ENCODE measurements at regions not wholly inside any gene's neighbourhood (a gene's known extent, or its start where the extent isn't known, plus 50 kb on each side); places are given as distances from the start of the nearest gene placed in this dataset.

DNA sequence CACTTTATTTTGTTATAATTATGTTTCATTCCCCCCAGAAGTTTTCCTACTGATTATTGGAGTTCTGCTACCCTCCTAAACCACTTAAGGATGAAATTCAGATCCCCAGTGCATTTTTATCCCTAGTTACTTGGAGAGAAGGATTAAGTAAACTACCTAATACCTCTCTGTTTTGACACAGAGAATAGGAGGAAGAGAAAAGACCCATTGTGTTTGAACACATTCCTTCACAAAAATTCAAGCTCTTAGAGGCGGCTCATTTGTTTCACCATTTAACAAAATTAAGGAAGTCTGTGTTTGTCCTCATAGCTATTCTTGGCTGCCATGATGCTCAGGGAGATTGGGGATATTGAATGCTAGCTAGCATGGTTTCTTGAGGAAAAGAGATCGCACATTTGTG is 492.6 kb downstream of the EBF1 start (continued):
- TF ChIP-seq, protein P1, sequence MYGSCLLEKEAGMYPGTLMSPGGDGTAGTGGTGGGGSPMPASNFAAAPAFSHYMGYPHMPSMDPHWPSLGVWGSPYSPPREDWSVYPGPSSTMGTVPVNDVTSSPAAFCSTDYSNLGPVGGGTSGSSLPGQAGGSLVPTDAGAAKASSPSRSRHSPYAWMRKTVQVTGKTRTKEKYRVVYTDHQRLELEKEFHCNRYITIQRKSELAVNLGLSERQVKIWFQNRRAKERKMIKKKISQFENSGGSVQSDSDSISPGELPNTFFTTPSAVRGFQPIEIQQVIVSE (CRISPR knock-in tag; IDR thresholded peaks at IDR 0.05; ENCODE audit: borderline replicate concordance): no peak
- no peak for TF ChIP-seq GABPB1 (CRISPR knock-in tag; IDR thresholded peaks at IDR 0.05)

DNA sequence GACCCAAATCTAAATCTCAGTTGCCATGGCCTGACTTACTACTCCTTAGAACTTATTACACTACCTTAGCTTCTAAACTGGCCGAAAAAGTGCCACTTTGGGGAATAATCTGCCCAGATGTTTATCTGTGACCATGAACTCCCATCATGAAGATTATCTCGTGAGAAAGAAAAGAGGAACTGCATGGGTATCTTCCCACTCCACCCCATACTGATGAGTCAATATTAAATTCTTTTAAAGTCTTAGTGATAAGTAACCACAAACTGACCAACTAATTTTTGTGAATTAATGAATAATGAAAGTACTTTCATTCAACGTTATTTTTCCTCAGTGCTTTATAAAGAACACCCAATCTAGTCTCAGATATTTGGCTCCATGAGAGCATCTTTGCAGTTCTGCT is 493.5 kb downstream of the EBF1 start:
- Mint-ChIP-seq H3K36me3 (no peaks in the 10 kb centered on the region), H3K27ac (no peak overlapping the region), H3K4me1 (0 out of 2 replicates have a peak, but pooled peaks cover 4% of the 10 kb centered on the region), H3K27me3 (ENCODE audit: low read depth) (no peaks in the 10 kb centered on the region), H3K4me3 (no peak overlapping the region), H3K9me3 (peaks cover 11% of the 10 kb centered on the region)
- DNase-seq (ENCODE audit: low spot score) (no peak), ATAC-seq (no peak)
- ChIA-PET CTCF (no interaction called here), POLR2A (no interaction called here)
- TF ChIP-seq, protein P2, sequence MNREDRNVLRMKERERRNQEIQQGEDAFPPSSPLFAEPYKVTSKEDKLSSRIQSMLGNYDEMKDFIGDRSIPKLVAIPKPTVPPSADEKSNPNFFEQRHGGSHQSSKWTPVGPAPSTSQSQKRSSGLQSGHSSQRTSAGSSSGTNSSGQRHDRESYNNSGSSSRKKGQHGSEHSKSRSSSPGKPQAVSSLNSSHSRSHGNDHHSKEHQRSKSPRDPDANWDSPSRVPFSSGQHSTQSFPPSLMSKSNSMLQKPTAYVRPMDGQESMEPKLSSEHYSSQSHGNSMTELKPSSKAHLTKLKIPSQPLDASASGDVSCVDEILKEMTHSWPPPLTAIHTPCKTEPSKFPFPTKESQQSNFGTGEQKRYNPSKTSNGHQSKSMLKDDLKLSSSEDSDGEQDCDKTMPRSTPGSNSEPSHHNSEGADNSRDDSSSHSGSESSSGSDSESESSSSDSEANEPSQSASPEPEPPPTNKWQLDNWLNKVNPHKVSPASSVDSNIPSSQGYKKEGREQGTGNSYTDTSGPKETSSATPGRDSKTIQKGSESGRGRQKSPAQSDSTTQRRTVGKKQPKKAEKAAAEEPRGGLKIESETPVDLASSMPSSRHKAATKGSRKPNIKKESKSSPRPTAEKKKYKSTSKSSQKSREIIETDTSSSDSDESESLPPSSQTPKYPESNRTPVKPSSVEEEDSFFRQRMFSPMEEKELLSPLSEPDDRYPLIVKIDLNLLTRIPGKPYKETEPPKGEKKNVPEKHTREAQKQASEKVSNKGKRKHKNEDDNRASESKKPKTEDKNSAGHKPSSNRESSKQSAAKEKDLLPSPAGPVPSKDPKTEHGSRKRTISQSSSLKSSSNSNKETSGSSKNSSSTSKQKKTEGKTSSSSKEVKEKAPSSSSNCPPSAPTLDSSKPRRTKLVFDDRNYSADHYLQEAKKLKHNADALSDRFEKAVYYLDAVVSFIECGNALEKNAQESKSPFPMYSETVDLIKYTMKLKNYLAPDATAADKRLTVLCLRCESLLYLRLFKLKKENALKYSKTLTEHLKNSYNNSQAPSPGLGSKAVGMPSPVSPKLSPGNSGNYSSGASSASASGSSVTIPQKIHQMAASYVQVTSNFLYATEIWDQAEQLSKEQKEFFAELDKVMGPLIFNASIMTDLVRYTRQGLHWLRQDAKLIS (CRISPR knock-in tag; IDR thresholded peaks at IDR 0.05; ENCODE audit: borderline replicate concordance): no peak
- TF ChIP-seq NFATC4 (CRISPR knock-in tag; IDR thresholded peaks at IDR 0.05): no peak
- TF ChIP-seq, protein P3, sequence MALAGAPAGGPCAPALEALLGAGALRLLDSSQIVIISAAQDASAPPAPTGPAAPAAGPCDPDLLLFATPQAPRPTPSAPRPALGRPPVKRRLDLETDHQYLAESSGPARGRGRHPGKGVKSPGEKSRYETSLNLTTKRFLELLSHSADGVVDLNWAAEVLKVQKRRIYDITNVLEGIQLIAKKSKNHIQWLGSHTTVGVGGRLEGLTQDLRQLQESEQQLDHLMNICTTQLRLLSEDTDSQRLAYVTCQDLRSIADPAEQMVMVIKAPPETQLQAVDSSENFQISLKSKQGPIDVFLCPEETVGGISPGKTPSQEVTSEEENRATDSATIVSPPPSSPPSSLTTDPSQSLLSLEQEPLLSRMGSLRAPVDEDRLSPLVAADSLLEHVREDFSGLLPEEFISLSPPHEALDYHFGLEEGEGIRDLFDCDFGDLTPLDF (CRISPR knock-in tag; IDR thresholded peaks at IDR 0.05): no peak
- TF ChIP-seq, protein P4, sequence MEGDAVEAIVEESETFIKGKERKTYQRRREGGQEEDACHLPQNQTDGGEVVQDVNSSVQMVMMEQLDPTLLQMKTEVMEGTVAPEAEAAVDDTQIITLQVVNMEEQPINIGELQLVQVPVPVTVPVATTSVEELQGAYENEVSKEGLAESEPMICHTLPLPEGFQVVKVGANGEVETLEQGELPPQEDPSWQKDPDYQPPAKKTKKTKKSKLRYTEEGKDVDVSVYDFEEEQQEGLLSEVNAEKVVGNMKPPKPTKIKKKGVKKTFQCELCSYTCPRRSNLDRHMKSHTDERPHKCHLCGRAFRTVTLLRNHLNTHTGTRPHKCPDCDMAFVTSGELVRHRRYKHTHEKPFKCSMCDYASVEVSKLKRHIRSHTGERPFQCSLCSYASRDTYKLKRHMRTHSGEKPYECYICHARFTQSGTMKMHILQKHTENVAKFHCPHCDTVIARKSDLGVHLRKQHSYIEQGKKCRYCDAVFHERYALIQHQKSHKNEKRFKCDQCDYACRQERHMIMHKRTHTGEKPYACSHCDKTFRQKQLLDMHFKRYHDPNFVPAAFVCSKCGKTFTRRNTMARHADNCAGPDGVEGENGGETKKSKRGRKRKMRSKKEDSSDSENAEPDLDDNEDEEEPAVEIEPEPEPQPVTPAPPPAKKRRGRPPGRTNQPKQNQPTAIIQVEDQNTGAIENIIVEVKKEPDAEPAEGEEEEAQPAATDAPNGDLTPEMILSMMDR (IDR thresholded peaks at IDR 0.05): no peak
- TF ChIP-seq, protein P5, sequence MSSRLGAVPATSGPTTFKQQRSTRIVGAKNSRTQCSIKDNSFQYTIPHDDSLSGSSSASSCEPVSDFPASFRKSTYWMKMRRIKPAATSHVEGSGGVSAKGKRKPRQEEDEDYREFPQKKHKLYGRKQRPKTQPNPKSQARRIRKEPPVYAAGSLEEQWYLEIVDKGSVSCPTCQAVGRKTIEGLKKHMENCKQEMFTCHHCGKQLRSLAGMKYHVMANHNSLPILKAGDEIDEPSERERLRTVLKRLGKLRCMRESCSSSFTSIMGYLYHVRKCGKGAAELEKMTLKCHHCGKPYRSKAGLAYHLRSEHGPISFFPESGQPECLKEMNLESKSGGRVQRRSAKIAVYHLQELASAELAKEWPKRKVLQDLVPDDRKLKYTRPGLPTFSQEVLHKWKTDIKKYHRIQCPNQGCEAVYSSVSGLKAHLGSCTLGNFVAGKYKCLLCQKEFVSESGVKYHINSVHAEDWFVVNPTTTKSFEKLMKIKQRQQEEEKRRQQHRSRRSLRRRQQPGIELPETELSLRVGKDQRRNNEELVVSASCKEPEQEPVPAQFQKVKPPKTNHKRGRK (CRISPR knock-in tag; IDR thresholded peaks at IDR 0.05; ENCODE audit: borderline replicate concordance): no peak
- no peak for TF ChIP-seq SMAD4 (CRISPR knock-in tag; IDR thresholded peaks at IDR 0.05)
- TF ChIP-seq, protein P6, sequence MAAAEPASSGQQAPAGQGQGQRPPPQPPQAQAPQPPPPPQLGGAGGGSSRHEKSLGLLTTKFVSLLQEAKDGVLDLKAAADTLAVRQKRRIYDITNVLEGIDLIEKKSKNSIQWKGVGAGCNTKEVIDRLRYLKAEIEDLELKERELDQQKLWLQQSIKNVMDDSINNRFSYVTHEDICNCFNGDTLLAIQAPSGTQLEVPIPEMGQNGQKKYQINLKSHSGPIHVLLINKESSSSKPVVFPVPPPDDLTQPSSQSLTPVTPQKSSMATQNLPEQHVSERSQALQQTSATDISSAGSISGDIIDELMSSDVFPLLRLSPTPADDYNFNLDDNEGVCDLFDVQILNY (CRISPR knock-in tag; IDR thresholded peaks at IDR 0.05): no peak
- TF ChIP-seq, protein P7, sequence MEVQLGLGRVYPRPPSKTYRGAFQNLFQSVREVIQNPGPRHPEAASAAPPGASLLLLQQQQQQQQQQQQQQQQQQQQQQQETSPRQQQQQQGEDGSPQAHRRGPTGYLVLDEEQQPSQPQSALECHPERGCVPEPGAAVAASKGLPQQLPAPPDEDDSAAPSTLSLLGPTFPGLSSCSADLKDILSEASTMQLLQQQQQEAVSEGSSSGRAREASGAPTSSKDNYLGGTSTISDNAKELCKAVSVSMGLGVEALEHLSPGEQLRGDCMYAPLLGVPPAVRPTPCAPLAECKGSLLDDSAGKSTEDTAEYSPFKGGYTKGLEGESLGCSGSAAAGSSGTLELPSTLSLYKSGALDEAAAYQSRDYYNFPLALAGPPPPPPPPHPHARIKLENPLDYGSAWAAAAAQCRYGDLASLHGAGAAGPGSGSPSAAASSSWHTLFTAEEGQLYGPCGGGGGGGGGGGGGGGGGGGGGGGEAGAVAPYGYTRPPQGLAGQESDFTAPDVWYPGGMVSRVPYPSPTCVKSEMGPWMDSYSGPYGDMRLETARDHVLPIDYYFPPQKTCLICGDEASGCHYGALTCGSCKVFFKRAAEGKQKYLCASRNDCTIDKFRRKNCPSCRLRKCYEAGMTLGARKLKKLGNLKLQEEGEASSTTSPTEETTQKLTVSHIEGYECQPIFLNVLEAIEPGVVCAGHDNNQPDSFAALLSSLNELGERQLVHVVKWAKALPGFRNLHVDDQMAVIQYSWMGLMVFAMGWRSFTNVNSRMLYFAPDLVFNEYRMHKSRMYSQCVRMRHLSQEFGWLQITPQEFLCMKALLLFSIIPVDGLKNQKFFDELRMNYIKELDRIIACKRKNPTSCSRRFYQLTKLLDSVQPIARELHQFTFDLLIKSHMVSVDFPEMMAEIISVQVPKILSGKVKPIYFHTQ (CRISPR knock-in tag; IDR thresholded peaks at IDR 0.05): no peak
- TF ChIP-seq CREM (CRISPR knock-in tag; IDR thresholded peaks at IDR 0.05): no peak

Data from WTC11 (cell line).